ENCODE measurements at regions not wholly inside any gene's neighbourhood (a gene's known extent, or its start where the extent isn't known, plus 50 kb on each side); places are given as distances from the start of the nearest gene placed in this dataset.

GRCh38 chr7:131657881-131658280 is 101.5 kb upstream of the PODXL start:
- no peak for DNase-seq
- H3K4me1 ChIP-seq: no peaks in the 10 kb centered on the region
- H3K9ac ChIP-seq (ENCODE audit: low read depth in 2 of 2, low read length in 2 of 2): no peak overlapping the region
- no peaks in the 10 kb centered on the region for H3K36me3 ChIP-seq
- intact Hi-C loops (cut with DNase I): loop anchor here (10.0 kb wide), 1 partner anchor 593 kb away; no protein-coding TSS in a partner anchor
- no peak overlapping the region for H3K4me3 ChIP-seq
- H3K9me3 ChIP-seq: no peaks in the 10 kb centered on the region
- TF ChIP-seq CTCF (IDR thresholded peaks at IDR 0.05): no peak
- no peaks in the 10 kb centered on the region for H3K27me3 ChIP-seq
- H3K27ac ChIP-seq: no peak overlapping the region

GRCh38 chr7:131656980-131657723 is 100.7 kb upstream of the PODXL start:
- no peaks in the 10 kb centered on the region for H3K36me3 ChIP-seq
- intact Hi-C loops (cut with DNase I): loop anchor here (10.0 kb wide), 1 partner anchor 592 kb away; no protein-coding TSS in a partner anchor
- H3K9me3 ChIP-seq: no peaks in the 10 kb centered on the region
- H3K4me3 ChIP-seq: no peak overlapping the region
- DNase-seq: no peak
- H3K9ac ChIP-seq (ENCODE audit: low read depth in 2 of 2, low read length in 2 of 2): no peak overlapping the region
- no peaks in the 10 kb centered on the region for H3K4me1 ChIP-seq
- no peaks in the 10 kb centered on the region for H3K27me3 ChIP-seq
- no peak overlapping the region for H3K27ac ChIP-seq
- no peak for TF ChIP-seq CTCF (IDR thresholded peaks at IDR 0.05)

GRCh38 chr7:131655866-131656265 is 99.4 kb upstream of the PODXL start:
- H3K4me1 ChIP-seq: no peaks in the 10 kb centered on the region
- H3K27ac ChIP-seq: no peak overlapping the region
- H3K9me3 ChIP-seq: no peaks in the 10 kb centered on the region
- no peak for TF ChIP-seq CTCF (IDR thresholded peaks at IDR 0.05)
- no peak overlapping the region for H3K4me3 ChIP-seq
- DNase-seq: no peak
- H3K36me3 ChIP-seq: no peaks in the 10 kb centered on the region
- H3K27me3 ChIP-seq: no peaks in the 10 kb centered on the region
- intact Hi-C loops (cut with DNase I): loop anchor here (2.0 to 10.0 kb wide), 2 partner anchors 149 to 591 kb away; no protein-coding TSS in a partner anchor
- no peak overlapping the region for H3K9ac ChIP-seq (ENCODE audit: low read depth in 2 of 2, low read length in 2 of 2)

GRCh38 chr7:131655447-131655846 is 99.0 kb upstream of the PODXL start:
- intact Hi-C loops (cut with DNase I): loop anchor here (2.0 to 10.0 kb wide), 2 partner anchors 149 to 591 kb away; no protein-coding TSS in a partner anchor
- no peak overlapping the region for H3K9ac ChIP-seq (ENCODE audit: low read depth in 2 of 2, low read length in 2 of 2)
- DNase-seq: no peak
- H3K9me3 ChIP-seq: no peaks in the 10 kb centered on the region
- H3K27me3 ChIP-seq: no peaks in the 10 kb centered on the region
- H3K27ac ChIP-seq: no peak overlapping the region
- TF ChIP-seq CTCF (IDR thresholded peaks at IDR 0.05): no peak
- H3K4me3 ChIP-seq: no peak overlapping the region
- H3K36me3 ChIP-seq: no peaks in the 10 kb centered on the region
- H3K4me1 ChIP-seq: no peaks in the 10 kb centered on the region

- intact Hi-C loops (cut with DNase I): loop anchor here (2.0 to 10.0 kb wide), 2 partner anchors 148 to 590 kb away; no protein-coding TSS in a partner anchor
- DNase-seq: peak; percentile 84
- Histone ChIP-seq H3K27ac (no peak overlapping the region), H3K9me3 (no peaks in the 10 kb centered on the region), H3K4me1 (no peaks in the 10 kb centered on the region), H3K9ac (ENCODE audit: low read depth in 2 of 2, low read length in 2 of 2) (no peak overlapping the region), H3K36me3 (no peaks in the 10 kb centered on the region), H3K4me3 (no peak overlapping the region), H3K27me3 (no peaks in the 10 kb centered on the region)
- TF ChIP-seq CTCF (IDR thresholded peaks at IDR 0.05): peak; percentile 79
Measured at GRCh38 chr7:131654668-131655326, 98.4 kb upstream of the PODXL start.
